SU-DHL-6 (cell line): ENCODE measurements at regions not wholly inside any gene's neighbourhood (a gene's known extent, or its start where the extent isn't known, plus 50 kb on each side); places are given as distances from the start of the nearest gene placed in this dataset.

Source experiments
- CTCF ChIP-seq: fragments of 200-600 bp; sonication (generic); IDR thresholded peaks from one replicate; pipeline ENCODE4 v1.5.1; 2017; ENCODE audit warnings: antibody characterized with exemption, mild to moderate bottlenecking, low read length, moderate library complexity; ENCODE audit not compliant: insufficient read depth, poor library complexity, severe bottlenecking
- EZH2phosphoT487 ChIP-seq: fragments of 200-600 bp; sonication (generic), shearing (Covaris generic); conservative IDR thresholded peaks from 2 replicates; pipeline ENCODE4 v1.6.1; 2018; ENCODE audit warnings: mild to moderate bottlenecking, antibody characterized with exemption, low read length, moderate library complexity, mixed read lengths

- TF ChIP-seq CTCF: no peak
- no peak for TF ChIP-seq EZH2phosphoT487
Observed at GRCh38 chr12:46660719-46661109, 165.1 kb downstream of the SLC38A4 start.
